ENCODE measurements at regions not wholly inside any gene's neighbourhood (a gene's known extent, or its start where the extent isn't known, plus 50 kb on each side); places are given as distances from the start of the nearest gene placed in this dataset.

DNA sequence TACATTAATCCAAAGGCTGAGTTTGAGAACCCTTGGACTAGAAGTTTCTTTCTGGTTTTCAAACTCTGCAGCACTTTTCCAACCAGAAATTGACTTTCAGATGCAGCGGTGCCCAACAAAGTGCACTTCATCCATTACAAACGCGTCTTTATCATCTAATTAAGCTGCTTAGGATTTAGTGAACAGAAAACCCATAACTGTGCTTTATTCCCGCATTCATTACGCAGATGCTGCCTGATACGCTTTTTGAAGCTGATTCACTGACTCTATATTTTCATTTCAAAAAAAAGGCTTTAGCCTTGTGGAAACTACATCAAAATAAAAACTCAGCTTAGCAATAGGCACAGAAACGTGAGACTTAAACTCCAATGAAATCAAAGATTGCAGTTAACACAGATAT is 69.8 kb upstream of the CTXND1 start:
- ATAC-seq (ENCODE audit: low read depth): no peak

More for the DNA sequence above, 69.8 kb upstream of the CTXND1 start:
- H3K9ac ChIP-seq (ENCODE audit: low read depth, low read length): no peak overlapping the region
- ChIA-PET CTCF (interaction anchor here (1.2 kb wide), 1 partner anchor 11 kb away, joined by 3 read pairs; no protein-coding TSS in a partner anchor), POLR2A (ENCODE audit: unreplicated experiment) (no interaction called here)
- H4K8ac ChIP-seq (ENCODE audit: low read depth in 2 of 2, low read length in 2 of 2): no peak overlapping the region
- no peak overlapping the region for H3K4ac ChIP-seq (ENCODE audit: low read depth, low read length)
- H2BK15ac ChIP-seq (ENCODE audit: low read depth, low read length): no peak overlapping the region
- H3K4me1 ChIP-seq (ENCODE audit: control insufficient read depth, insufficient read depth, low read length): peaks cover 2% of the 10 kb centered on the region
- no peak overlapping the region for H2BK120ac ChIP-seq (ENCODE audit: low read depth, low read length)
- no peak overlapping the region for H2AK9ac ChIP-seq (replicated peaks; ENCODE audit: low read depth, low read length, poor library complexity)
- dilution Hi-C loops (cut with HindIII; ENCODE audit: low sequenced_read_pairs, unreplicated experiment): no loop called here
- no peaks in the 10 kb centered on the region for H3K9me3 ChIP-seq (ENCODE audit: control insufficient read depth, insufficient read depth, low read length)
- in situ Hi-C loops (cut with MboI; ENCODE audit: low sequenced_read_pairs): no loop called here
- H3K18ac ChIP-seq (ENCODE audit: low read depth, low read length): no peak overlapping the region
- no peak for TF ChIP-seq MAFK (IDR thresholded peaks at IDR 0.05; ENCODE audit: low read depth, low read length)
- no peak for TF ChIP-seq CEBPB (IDR thresholded peaks at IDR 0.05; ENCODE audit: low read depth, low read length)
- no peak for TF ChIP-seq POLR2A (IDR thresholded peaks at IDR 0.05; ENCODE audit: low read depth, low read length)
- TF ChIP-seq FOS (IDR thresholded peaks at IDR 0.05; ENCODE audit: low read depth, low read length): no peak
- TF ChIP-seq RCOR1 (IDR thresholded peaks at IDR 0.05; ENCODE audit: insufficient replicate concordance, low read length): no peak
- TF ChIP-seq, protein P1, sequence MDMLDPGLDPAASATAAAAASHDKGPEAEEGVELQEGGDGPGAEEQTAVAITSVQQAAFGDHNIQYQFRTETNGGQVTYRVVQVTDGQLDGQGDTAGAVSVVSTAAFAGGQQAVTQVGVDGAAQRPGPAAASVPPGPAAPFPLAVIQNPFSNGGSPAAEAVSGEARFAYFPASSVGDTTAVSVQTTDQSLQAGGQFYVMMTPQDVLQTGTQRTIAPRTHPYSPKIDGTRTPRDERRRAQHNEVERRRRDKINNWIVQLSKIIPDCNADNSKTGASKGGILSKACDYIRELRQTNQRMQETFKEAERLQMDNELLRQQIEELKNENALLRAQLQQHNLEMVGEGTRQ (IDR thresholded peaks at IDR 0.05; ENCODE audit: low read depth, low read length): no peak
- TF ChIP-seq, protein P2, sequence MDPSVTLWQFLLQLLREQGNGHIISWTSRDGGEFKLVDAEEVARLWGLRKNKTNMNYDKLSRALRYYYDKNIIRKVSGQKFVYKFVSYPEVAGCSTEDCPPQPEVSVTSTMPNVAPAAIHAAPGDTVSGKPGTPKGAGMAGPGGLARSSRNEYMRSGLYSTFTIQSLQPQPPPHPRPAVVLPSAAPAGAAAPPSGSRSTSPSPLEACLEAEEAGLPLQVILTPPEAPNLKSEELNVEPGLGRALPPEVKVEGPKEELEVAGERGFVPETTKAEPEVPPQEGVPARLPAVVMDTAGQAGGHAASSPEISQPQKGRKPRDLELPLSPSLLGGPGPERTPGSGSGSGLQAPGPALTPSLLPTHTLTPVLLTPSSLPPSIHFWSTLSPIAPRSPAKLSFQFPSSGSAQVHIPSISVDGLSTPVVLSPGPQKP (IDR thresholded peaks at IDR 0.05; ENCODE audit: borderline replicate concordance, low read depth, low read length): no peak
- no peak for TF ChIP-seq MAZ (IDR thresholded peaks at IDR 0.05; ENCODE audit: borderline replicate concordance, low read depth, low read length)
- no peak for TF ChIP-seq BHLHE40 (IDR thresholded peaks at IDR 0.05; ENCODE audit: low read depth, low read length)
- TF ChIP-seq, protein P3, sequence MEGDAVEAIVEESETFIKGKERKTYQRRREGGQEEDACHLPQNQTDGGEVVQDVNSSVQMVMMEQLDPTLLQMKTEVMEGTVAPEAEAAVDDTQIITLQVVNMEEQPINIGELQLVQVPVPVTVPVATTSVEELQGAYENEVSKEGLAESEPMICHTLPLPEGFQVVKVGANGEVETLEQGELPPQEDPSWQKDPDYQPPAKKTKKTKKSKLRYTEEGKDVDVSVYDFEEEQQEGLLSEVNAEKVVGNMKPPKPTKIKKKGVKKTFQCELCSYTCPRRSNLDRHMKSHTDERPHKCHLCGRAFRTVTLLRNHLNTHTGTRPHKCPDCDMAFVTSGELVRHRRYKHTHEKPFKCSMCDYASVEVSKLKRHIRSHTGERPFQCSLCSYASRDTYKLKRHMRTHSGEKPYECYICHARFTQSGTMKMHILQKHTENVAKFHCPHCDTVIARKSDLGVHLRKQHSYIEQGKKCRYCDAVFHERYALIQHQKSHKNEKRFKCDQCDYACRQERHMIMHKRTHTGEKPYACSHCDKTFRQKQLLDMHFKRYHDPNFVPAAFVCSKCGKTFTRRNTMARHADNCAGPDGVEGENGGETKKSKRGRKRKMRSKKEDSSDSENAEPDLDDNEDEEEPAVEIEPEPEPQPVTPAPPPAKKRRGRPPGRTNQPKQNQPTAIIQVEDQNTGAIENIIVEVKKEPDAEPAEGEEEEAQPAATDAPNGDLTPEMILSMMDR (conservative IDR thresholded peaks at IDR 0.05; ENCODE audit: low read depth, low read length): no peak
- TF ChIP-seq RFX5 (IDR thresholded peaks at IDR 0.05; ENCODE audit: low read depth, low read length): no peak
- TF ChIP-seq RAD21 (IDR thresholded peaks at IDR 0.05; ENCODE audit: low read length): no peak
- no peak for TF ChIP-seq CHD1 (IDR thresholded peaks at IDR 0.05; ENCODE audit: low read depth, low read length)
- H3K79me1 ChIP-seq (ENCODE audit: low read depth in 1 of 2, low read length in 2 of 2): no peaks in the 10 kb centered on the region
- H2AFZ ChIP-seq (replicated peaks; ENCODE audit: low read length, poor library complexity): no peak overlapping the region
- DNase-seq: no peak
- no TSS peak for BruUV-seq (replicated peaks)
- peaks cover 6% of the 10 kb centered on the region; the same call in 1 of the 2 replicates for H3K9me1 ChIP-seq (ENCODE audit: insufficient read depth, low read length)
- no peak overlapping the region for H3K56ac ChIP-seq (ENCODE audit: extremely low read depth, insufficient read depth, low read length)
- no peak overlapping the region for H4K91ac ChIP-seq (ENCODE audit: insufficient read depth, low read depth, low read length)
- no peak overlapping the region for H2AK5ac ChIP-seq (ENCODE audit: low read depth, low read length)
- 90% methylated on average over 6 of the region's 7 CpGs; no CpG with 5 or more reads in 1 of the 2 experiments for WGBS, 2 experiments (ENCODE audit: extremely low coverage in 2 of 2, insufficient read length in 1 of 2)
- no peak overlapping the region for H3K4me3 ChIP-seq (ENCODE audit: insufficient read depth, low read depth, low read length)
- intact Hi-C loops (cut with micrococcal nuclease): no loop called here
- H3K27me3 ChIP-seq (ENCODE audit: control insufficient read depth, insufficient read depth, low read length): no peaks in the 10 kb centered on the region; the same call in 1 of the 2 replicates
- H3K36me3 ChIP-seq (ENCODE audit: control insufficient read depth, insufficient read depth, low read length): no peaks in the 10 kb centered on the region
- no peak overlapping the region for H2BK20ac ChIP-seq (ENCODE audit: low read depth, low read length)
- H3K27ac ChIP-seq (ENCODE audit: insufficient read depth, low read length): no peak overlapping the region
- H2BK5ac ChIP-seq (ENCODE audit: low read depth, low read length, poor library complexity, severe bottlenecking): no peak overlapping the region
- H3K23ac ChIP-seq (ENCODE audit: low read depth, low read length): no peak overlapping the region
- H3K14ac ChIP-seq (replicated peaks; ENCODE audit: low read depth, low read length): no peak overlapping the region
- H4K20me1 ChIP-seq (ENCODE audit: insufficient read depth, low read length): no peaks in the 10 kb centered on the region
- no peak overlapping the region for H4K5ac ChIP-seq (ENCODE audit: low read depth, low read length)
- H3K4me2 ChIP-seq (ENCODE audit: low read depth, low read length): no peak overlapping the region
